Type B pancreatic cell (in vitro differentiated cells): ENCODE measurements at regions not wholly inside any gene's neighbourhood (a gene's known extent, or its start where the extent isn't known, plus 50 kb on each side); places are given as distances from the start of the nearest gene placed in this dataset.
"Not testable (repeated sequence)": the region's sequence is repeated elsewhere in the genome, so short reads cannot be mapped to it uniquely, and the experiment has no call there.

Source experiments
- DNase-seq: peaks from one replicate; pipeline ENCODE4 v3.0.0; 2021; ENCODE audit warnings: mixed read lengths; ENCODE audit not compliant: unreplicated experiment; ENCODE audit errors: extremely low spot score
- H3K27ac Mint-ChIP-seq: 2 replicates; pipeline ENCODE4 v1.8.0; 2021; ENCODE audit warnings: mild to moderate bottlenecking, mixed read lengths
- H3K27me3 Mint-ChIP-seq: 2 replicates; pipeline ENCODE4 v1.8.0; 2021; ENCODE audit warnings: mixed read lengths
- H3K36me3 Mint-ChIP-seq: 2 replicates; pipeline ENCODE4 v1.8.0; 2021; ENCODE audit warnings: mixed read lengths
- H3K4me1 Mint-ChIP-seq: one replicate; pipeline ENCODE4 v1.8.0; 2021; ENCODE audit warnings: mixed read lengths; ENCODE audit not compliant: unreplicated experiment
- H3K4me3 Mint-ChIP-seq: 2 replicates; pipeline ENCODE4 v1.8.0; 2021; ENCODE audit warnings: mild to moderate bottlenecking, mixed read lengths
- H3K9me3 Mint-ChIP-seq: 2 replicates; pipeline ENCODE4 v1.8.0; 2021; ENCODE audit warnings: mixed read lengths
- TF ChIP-seq, protein P1 (sequence below): fragments of 200-600 bp; sonication (generic); conservative IDR thresholded peaks from 2 replicates; pipeline ENCODE4 v1.5.0; 2021; ENCODE audit warnings: antibody characterized with exemption, mild to moderate bottlenecking

DNA sequence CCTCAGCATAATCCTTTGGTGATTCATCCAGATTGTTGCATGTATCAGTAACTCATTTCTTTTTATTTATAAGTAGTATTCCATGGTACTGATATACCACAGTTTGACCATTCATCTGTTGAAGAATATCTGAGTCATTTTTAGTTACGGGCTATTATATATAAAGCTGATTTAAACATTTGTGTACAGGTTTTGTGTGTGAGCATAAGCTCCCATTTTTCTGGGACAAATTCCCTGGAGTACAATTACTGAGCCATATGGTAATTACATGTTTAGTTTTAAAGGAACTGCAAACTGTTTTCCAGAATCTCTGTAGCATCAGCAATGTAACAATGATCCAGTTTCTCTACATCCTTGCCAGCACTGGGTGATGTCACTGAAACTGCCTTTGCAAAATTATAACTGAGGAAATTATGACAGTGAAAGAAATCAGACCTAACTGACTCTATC is 236.2 kb upstream of the KRR1 start:
- Mint-ChIP-seq H3K4me3 (no peak overlapping the region), H3K27me3 (no peaks in the 10 kb centered on the region), H3K4me1 (peaks cover 14% of the 10 kb centered on the region), H3K27ac (no peak overlapping the region), H3K9me3 (peaks cover 4% of the 10 kb centered on the region), H3K36me3 (no peaks in the 10 kb centered on the region)
- TF ChIP-seq, protein P1, sequence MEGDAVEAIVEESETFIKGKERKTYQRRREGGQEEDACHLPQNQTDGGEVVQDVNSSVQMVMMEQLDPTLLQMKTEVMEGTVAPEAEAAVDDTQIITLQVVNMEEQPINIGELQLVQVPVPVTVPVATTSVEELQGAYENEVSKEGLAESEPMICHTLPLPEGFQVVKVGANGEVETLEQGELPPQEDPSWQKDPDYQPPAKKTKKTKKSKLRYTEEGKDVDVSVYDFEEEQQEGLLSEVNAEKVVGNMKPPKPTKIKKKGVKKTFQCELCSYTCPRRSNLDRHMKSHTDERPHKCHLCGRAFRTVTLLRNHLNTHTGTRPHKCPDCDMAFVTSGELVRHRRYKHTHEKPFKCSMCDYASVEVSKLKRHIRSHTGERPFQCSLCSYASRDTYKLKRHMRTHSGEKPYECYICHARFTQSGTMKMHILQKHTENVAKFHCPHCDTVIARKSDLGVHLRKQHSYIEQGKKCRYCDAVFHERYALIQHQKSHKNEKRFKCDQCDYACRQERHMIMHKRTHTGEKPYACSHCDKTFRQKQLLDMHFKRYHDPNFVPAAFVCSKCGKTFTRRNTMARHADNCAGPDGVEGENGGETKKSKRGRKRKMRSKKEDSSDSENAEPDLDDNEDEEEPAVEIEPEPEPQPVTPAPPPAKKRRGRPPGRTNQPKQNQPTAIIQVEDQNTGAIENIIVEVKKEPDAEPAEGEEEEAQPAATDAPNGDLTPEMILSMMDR, result no peak
- no peak for DNase-seq

DNA sequence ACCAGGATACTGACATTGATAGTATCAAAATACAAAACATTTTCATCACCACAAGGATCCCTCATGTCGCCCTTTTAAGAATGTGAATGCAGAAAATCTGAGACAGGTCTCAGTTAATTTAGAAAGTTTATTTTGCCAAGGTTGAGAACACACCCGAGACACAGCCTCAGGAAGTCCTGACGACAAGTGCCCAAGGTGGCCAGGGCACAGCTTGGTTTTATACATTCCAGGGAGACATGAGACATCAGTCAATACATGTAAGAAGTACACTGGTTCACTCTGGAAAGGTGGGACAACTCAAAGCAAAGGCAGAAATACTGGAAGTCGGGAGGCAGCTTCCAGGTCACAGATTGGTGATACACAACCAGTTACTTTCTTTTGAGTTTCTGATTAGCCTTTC is 235.2 kb upstream of the KRR1 start:
- no peaks in the 10 kb centered on the region for H3K36me3 Mint-ChIP-seq
- no peak for DNase-seq
- TF ChIP-seq, protein P1, result no peak
- no peaks in the 10 kb centered on the region for H3K27me3 Mint-ChIP-seq
- peaks cover 14% of the 10 kb centered on the region for H3K4me1 Mint-ChIP-seq
- H3K9me3 Mint-ChIP-seq, result peaks cover 7% of the 10 kb centered on the region
- H3K27ac Mint-ChIP-seq, result no peak overlapping the region
- H3K4me3 Mint-ChIP-seq, result no peak overlapping the region

DNA sequence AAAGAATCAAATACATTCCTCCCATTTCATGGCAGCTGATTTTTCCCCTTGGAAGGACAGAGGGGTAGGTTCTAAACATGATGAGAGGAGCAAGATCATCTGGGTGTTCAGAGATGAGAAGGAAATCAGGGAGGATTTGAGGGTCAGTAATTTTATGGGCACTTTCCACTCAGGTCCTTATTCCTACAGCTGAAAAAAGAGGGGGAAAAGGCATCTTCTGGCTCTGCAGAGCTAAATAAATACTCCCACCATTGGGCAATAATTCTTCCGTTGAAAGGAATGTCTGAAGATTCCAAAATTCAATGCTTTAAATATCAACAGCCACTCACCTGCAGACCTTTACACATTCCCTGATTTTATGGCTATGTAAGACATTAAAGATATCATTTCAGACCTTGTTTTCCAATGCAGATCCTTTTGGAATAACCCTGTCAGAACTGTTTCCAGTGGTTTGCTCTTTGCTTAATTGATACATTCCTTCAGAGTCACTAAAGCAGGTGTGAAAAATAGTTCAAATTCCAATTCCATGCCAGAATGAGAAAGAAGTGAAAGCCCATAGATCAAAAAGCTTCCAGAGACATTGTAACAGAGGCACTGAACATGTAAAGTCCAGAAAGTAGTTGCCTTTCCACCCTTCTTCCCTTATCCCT is 233.3 kb upstream of the KRR1 start:
- TF ChIP-seq, protein P1, result no peak
- Mint-ChIP-seq H3K36me3 (no peaks in the 10 kb centered on the region), H3K27ac (peak overlapping the region; percentile 0), H3K4me1 (peaks cover 10% of the 10 kb centered on the region), H3K9me3 (peaks cover 10% of the 10 kb centered on the region), H3K4me3 (no peak overlapping the region), H3K27me3 (no peaks in the 10 kb centered on the region)
- no peak for DNase-seq

DNA sequence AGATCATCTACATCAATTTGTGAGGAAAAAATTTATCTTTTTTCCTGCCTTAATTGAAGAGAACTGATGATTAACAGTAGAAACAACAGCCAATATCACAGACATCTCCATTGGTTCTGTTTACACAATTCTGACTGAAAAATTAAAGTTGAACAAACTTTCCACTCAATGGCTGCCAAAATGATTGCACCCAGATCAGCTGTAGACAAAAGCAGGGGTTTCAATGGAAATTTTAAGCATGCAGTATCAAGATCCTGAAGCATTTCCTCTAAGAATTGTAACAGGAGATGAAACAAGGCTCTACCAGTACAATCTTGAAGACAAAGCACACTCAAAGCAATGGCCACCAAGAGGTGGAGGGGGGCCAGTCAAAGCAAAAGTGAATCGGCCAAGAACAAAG is 231.6 kb upstream of the KRR1 start:
- TF ChIP-seq, protein P1, result no peak
- Mint-ChIP-seq H3K4me3 (no peak overlapping the region), H3K27ac (no peak overlapping the region), H3K4me1 (peaks cover 4% of the 10 kb centered on the region), H3K9me3 (peaks cover 10% of the 10 kb centered on the region), H3K27me3 (no peaks in the 10 kb centered on the region), H3K36me3 (no peaks in the 10 kb centered on the region)
- no peak for DNase-seq

DNA sequence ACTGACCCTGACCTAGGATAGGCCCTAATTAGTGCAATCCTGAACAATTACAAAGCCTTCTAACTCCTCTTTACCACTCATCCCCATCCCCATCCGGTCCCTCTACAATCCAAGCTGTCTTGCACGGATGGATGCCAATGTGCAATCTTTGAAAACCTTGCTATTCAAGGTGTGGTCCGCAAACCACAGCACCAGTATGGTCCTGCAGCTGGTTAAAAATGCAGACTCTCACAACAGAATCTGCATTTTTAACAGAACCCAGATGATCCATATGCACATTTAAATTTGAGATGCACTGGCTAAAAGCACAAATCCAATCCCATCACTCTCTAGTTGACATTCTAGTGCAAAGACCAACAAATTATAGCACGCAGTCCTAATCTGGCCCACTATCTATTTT is 230.6 kb upstream of the KRR1 start:
- H3K36me3 Mint-ChIP-seq, result no peaks in the 10 kb centered on the region
- H3K9me3 Mint-ChIP-seq, result peaks cover 10% of the 10 kb centered on the region
- no peaks in the 10 kb centered on the region for H3K27me3 Mint-ChIP-seq
- H3K4me1 Mint-ChIP-seq, result peaks cover 4% of the 10 kb centered on the region
- DNase-seq, result no peak
- no peak overlapping the region for H3K27ac Mint-ChIP-seq
- TF ChIP-seq, protein P1, result no peak
- no peak overlapping the region for H3K4me3 Mint-ChIP-seq

DNA sequence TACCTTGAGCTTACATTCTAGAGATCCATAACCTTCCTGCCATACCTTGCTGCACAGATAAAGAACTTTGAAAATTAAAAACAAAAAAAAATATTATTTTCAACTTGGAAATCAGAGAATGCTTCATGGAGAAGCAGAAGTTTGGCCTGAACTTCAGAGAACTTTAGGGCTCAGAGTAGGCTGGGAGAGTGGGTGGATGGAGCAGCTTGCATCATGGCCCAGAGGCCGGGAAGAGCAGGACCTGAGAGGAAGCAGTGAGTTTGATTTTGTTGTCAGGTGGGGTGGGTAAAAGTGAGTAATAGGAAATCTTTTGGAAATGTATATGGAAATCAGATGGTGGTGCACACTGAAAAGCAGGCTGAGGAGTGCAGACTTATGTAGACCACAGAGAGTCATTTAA is 228.5 kb upstream of the KRR1 start:
- Mint-ChIP-seq H3K36me3 (no peaks in the 10 kb centered on the region), H3K4me1 (no peaks in the 10 kb centered on the region), H3K27ac (no peak overlapping the region)

DNA sequence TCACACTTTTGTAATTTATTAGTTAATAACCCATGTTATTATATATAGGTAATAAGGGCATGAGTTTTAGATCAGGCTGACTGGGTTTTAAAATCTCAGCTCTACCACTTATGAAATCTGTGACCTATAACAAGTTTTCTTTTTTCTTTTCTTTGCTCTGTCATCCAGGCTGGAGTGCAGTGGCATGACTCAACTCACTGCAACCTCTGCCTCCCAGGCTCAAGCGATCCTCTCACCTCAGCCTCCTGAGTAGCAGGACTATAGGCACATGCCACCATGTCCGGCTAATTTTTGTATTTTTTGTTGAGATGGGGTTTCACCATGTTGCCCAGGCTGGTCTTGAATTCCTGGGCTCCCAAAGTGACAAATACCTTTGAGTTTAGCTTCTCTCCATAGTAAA is 227.7 kb upstream of the KRR1 start:
- H3K4me3 Mint-ChIP-seq, H3K27ac Mint-ChIP-seq, H3K4me1 Mint-ChIP-seq, H3K9me3 Mint-ChIP-seq, H3K27me3 Mint-ChIP-seq, DNase-seq, H3K36me3 Mint-ChIP-seq: not testable (repeated sequence)

More for the DNA sequence above, 228.5 kb upstream of the KRR1 start:
- Mint-ChIP-seq H3K27me3 (no peaks in the 10 kb centered on the region), H3K4me3 (no peak overlapping the region), H3K9me3 (peaks cover 6% of the 10 kb centered on the region)
- TF ChIP-seq, protein P1, result no peak
- DNase-seq, result no peak
